Caco-2 (cell line): ENCODE measurements at regions not wholly inside any gene's neighbourhood (a gene's known extent, or its start where the extent isn't known, plus 50 kb on each side); places are given as distances from the start of the nearest gene placed in this dataset.

Experiments
- BruUV-seq: library from RNA; stranded (reverse); fragments of 400-500 nt; replicated peaks from 2 replicates; lab custom pipeline; 2021; lab: Mats Ljungman, UMichigan
- CTCF ChIA-PET: fragments of 300-600 bp; sonication (Branson Sonifier 250); formaldehyde crosslinking; loops from one replicate; lab custom pipeline; 2022; ENCODE audit warnings: antibody characterized with exemption; lab: Charles Lee
- POLR2A ChIA-PET: fragments of 300-600 bp; sonication (Branson Sonifier 250); formaldehyde crosslinking; loops from one replicate; lab custom pipeline; 2022; ENCODE audit warnings: antibody characterized with exemption; lab: Charles Lee
- DNase-seq, 2 experiments: peaks; one replicate each; pipeline versions ENCODE4 v3.0.0 to v3.0.0-alpha.2; 2020 to 2022
- H3K27me3 ChIP-seq: replicated peaks from 2 replicates; pipeline ENCODE4 v1.6.0; 2011; ENCODE audit warnings: low read length; ENCODE audit not compliant: control insufficient read depth, insufficient read depth
- H3K36me3 ChIP-seq: 2 replicates; pipeline ENCODE4 v1.5.1; 2011; ENCODE audit warnings: low read length; ENCODE audit not compliant: control insufficient read depth, insufficient read depth
- H3K4me1 ChIP-seq: fragments of 250-450 bp; sonication (Bioruptor Pico); 2 replicates; pipeline ENCODE4 v1.5.1; 2020; ENCODE audit warnings: mild to moderate bottlenecking
- H3K4me3 ChIP-seq: 2 replicates; pipeline ENCODE4 v1.5.1; 2011; ENCODE audit warnings: low read depth, mild to moderate bottlenecking, control low read depth, low read length
- H3K9me3 ChIP-seq: fragments of 250-450 bp; sonication (Bioruptor Pico); 2 replicates; pipeline ENCODE4 v1.5.1; 2020; ENCODE audit warnings: mild to moderate bottlenecking, moderate library complexity
- H3K27ac Mint-ChIP-seq: one replicate; pipeline ENCODE4 v1.8.0; 2022; ENCODE audit warnings: mixed read lengths; ENCODE audit not compliant: unreplicated experiment
- H3K27me3 Mint-ChIP-seq: one replicate; pipeline ENCODE4 v1.8.0; 2022; ENCODE audit warnings: mixed read lengths; ENCODE audit not compliant: insufficient read depth, unreplicated experiment
- H3K36me3 Mint-ChIP-seq: one replicate; pipeline ENCODE4 v1.8.0; 2022; ENCODE audit warnings: mild to moderate bottlenecking, mixed read lengths; ENCODE audit not compliant: insufficient read depth, unreplicated experiment
- H3K4me1 Mint-ChIP-seq: one replicate; pipeline ENCODE4 v1.8.0; 2022; ENCODE audit warnings: low read depth, mixed read lengths; ENCODE audit not compliant: unreplicated experiment
- H3K4me3 Mint-ChIP-seq: one replicate; pipeline ENCODE4 v1.8.0; 2022; ENCODE audit warnings: mild to moderate bottlenecking, moderate library complexity, mixed read lengths; ENCODE audit not compliant: unreplicated experiment
- H3K9me3 Mint-ChIP-seq: one replicate; pipeline ENCODE4 v1.8.0; 2022; ENCODE audit warnings: mixed read lengths; ENCODE audit not compliant: unreplicated experiment
- CTCF ChIP-seq, 2 experiments: fragments of 200-600 bp in 1 of 2; IDR thresholded peaks; 1 replicate in 1 of 2; 2 replicates in 1 of 2; pipeline versions ENCODE4 v1.5.1 to v1.8.0; 2011 to 2022; ENCODE audit warnings: antibody characterized with exemption in 1 of 2, control low read depth in 1 of 2, inconsistent platforms in 1 of 2, low read depth in 1 of 2, low read length in 1 of 2, mild to moderate bottlenecking in 1 of 2, moderate library complexity in 1 of 2; ENCODE audit not compliant: insufficient read depth in 1 of 2, severe bottlenecking in 1 of 2, unreplicated experiment in 1 of 2
- intact Hi-C: fragments of 100-400 bp; cut with micrococcal nuclease; formaldehyde crosslinking; loops from one replicate; pipeline ENCODE4 v1.10.0; 2022; ENCODE audit not compliant: unreplicated experiment

- Mint-ChIP-seq H3K36me3 (no peaks in the 10 kb centered on the region), H3K27me3 (no peaks in the 10 kb centered on the region), H3K27ac (no peak overlapping the region), H3K9me3 (no peaks in the 10 kb centered on the region), H3K4me3 (no peak overlapping the region), H3K4me1 (no peaks in the 10 kb centered on the region)
- BruUV-seq, result no TSS peak
- H3K4me1 ChIP-seq, result peaks cover 22% of the 10 kb centered on the region
- intact Hi-C loops, result no loop called here
- TF ChIP-seq CTCF (IDR thresholded peaks at IDR 0.05; ENCODE audit: insufficient read depth in 1 of 2, low read depth in 1 of 2, low read length in 1 of 2, severe bottlenecking in 1 of 2, unreplicated experiment in 1 of 2), result no peak
- POLR2A ChIA-PET, result no interaction called here
- no peak overlapping the region for H3K4me3 ChIP-seq
- H3K27me3 ChIP-seq, result no peaks in the 10 kb centered on the region
- CTCF ChIA-PET, result no interaction called here
- DNase-seq, result no peak
- no peaks in the 10 kb centered on the region for H3K9me3 ChIP-seq
- H3K36me3 ChIP-seq, result no peaks in the 10 kb centered on the region
Measured at GRCh38 chr9:2290382-2290781, 275.2 kb downstream of the SMARCA2 start.

DNA sequence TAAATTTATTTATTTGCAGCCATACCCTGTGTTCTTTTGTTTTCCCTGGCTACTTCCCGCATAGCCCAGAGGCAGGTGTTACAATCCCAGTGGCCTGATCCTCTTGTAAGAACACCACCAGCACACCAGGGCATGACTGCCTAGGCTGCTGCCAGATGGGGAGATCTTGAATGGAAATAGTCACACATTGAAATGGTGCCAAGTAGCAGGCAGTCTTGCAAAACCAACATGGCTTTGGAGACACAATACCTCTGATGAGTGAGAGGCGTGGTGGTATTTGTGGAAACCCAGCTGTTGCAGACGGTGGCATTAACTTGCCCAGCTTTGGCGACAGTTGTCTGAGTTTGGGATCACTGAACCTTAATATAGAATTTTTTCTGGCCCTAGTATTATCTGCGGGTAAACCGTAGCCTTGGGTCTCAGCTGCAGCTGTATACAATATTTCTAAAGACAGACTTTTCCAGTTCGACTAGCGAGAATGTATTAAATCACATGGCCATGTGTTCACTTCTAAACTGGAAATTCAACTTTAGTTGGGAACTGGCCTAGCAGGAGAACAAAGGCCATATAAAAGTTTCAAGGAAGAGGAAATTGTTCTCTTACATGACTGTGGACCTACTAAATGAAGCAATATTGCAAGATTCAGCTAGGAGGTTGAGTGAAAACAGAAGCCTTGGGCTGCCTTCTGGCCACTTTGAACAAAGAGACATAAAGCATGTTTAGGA, 277.0 kb downstream of the SMARCA2 start:
- POLR2A ChIA-PET, result no interaction called here
- peaks cover 8% of the 10 kb centered on the region for H3K9me3 Mint-ChIP-seq

DNA sequence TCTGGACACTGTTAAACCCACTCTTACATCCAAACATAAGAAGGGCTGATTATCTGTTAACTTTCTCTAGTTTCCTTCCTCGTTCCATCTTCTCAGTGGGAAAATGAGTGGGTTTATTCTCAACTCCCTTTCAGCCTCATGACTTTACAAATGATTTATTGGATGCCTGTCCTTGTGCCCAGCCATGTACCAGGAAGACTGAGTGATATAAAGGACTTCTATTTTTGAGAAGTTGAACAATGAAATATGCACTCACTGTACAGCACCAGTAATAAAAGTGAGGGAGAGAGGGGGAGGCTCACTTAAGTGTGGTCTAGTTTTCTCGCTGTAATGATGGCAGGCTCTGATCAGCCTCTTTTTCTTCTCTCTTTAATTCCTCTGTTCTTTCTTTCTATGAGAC, 277.6 kb downstream of the SMARCA2 start:
- intact Hi-C loops, result no loop called here
- CTCF ChIA-PET, result no interaction called here
- H3K4me1 Mint-ChIP-seq, result no peaks in the 10 kb centered on the region

More for the DNA sequence above, 277.0 kb downstream of the SMARCA2 start:
- H3K4me1 ChIP-seq, result peaks cover 15% of the 10 kb centered on the region; the same call in 1 of the 2 replicates
- CTCF ChIA-PET, result no interaction called here
- TF ChIP-seq CTCF (IDR thresholded peaks at IDR 0.05; ENCODE audit: insufficient read depth in 1 of 2, low read depth in 1 of 2, low read length in 1 of 2, severe bottlenecking in 1 of 2, unreplicated experiment in 1 of 2), result no peak
- H3K36me3 Mint-ChIP-seq, result no peaks in the 10 kb centered on the region
- no peak overlapping the region for H3K4me3 ChIP-seq
- no peaks in the 10 kb centered on the region for H3K27me3 ChIP-seq
- DNase-seq, result peak in 1 of 2 experiments; percentile 11
- intact Hi-C loops, result no loop called here
- H3K27ac Mint-ChIP-seq, result no peak overlapping the region
- no peaks in the 10 kb centered on the region for H3K36me3 ChIP-seq
- H3K4me3 Mint-ChIP-seq, result no peak overlapping the region
- no TSS peak for BruUV-seq
- no peaks in the 10 kb centered on the region for H3K4me1 Mint-ChIP-seq
- no peaks in the 10 kb centered on the region for H3K27me3 Mint-ChIP-seq
- no peaks in the 10 kb centered on the region for H3K9me3 ChIP-seq

More for the DNA sequence above, 277.6 kb downstream of the SMARCA2 start:
- H3K36me3 Mint-ChIP-seq, result no peaks in the 10 kb centered on the region
- no TSS peak for BruUV-seq
- H3K27ac Mint-ChIP-seq, result no peak overlapping the region
- no peaks in the 10 kb centered on the region for H3K27me3 Mint-ChIP-seq
- Histone ChIP-seq H3K27me3 (no peaks in the 10 kb centered on the region), H3K4me3 (no peak overlapping the region), H3K36me3 (no peaks in the 10 kb centered on the region), H3K9me3 (no peaks in the 10 kb centered on the region), H3K4me1 (peaks cover 15% of the 10 kb centered on the region; the same call in 1 of the 2 replicates)
- no peak overlapping the region for H3K4me3 Mint-ChIP-seq
- TF ChIP-seq CTCF (IDR thresholded peaks at IDR 0.05; ENCODE audit: insufficient read depth in 1 of 2, low read depth in 1 of 2, low read length in 1 of 2, severe bottlenecking in 1 of 2, unreplicated experiment in 1 of 2), result no peak
- POLR2A ChIA-PET, result no interaction called here
- H3K9me3 Mint-ChIP-seq, result peaks cover 10% of the 10 kb centered on the region
- DNase-seq, result no peak
